ENCODE measurements at regions not wholly inside any gene's neighbourhood (a gene's known extent, or its start where the extent isn't known, plus 50 kb on each side); places are given as distances from the start of the nearest gene placed in this dataset.
"Not testable (repeated sequence)": the region's sequence is repeated elsewhere in the genome, so short reads cannot be mapped to it uniquely, and the experiment has no call there.

- Mint-ChIP-seq H3K4me1 (peaks cover 10% of the 10 kb centered on the region), H3K27ac (no peak overlapping the region), H3K9me3 (no peaks in the 10 kb centered on the region), H3K36me3 (no peaks in the 10 kb centered on the region), H3K4me3 (no peak overlapping the region), H3K27me3 (ENCODE audit: low read depth) (peaks cover 14% of the 10 kb centered on the region)
- no peak for DNase-seq (ENCODE audit: low spot score in 2 of 2, unreplicated experiment in 2 of 2)
- TF ChIP-seq, protein P1, sequence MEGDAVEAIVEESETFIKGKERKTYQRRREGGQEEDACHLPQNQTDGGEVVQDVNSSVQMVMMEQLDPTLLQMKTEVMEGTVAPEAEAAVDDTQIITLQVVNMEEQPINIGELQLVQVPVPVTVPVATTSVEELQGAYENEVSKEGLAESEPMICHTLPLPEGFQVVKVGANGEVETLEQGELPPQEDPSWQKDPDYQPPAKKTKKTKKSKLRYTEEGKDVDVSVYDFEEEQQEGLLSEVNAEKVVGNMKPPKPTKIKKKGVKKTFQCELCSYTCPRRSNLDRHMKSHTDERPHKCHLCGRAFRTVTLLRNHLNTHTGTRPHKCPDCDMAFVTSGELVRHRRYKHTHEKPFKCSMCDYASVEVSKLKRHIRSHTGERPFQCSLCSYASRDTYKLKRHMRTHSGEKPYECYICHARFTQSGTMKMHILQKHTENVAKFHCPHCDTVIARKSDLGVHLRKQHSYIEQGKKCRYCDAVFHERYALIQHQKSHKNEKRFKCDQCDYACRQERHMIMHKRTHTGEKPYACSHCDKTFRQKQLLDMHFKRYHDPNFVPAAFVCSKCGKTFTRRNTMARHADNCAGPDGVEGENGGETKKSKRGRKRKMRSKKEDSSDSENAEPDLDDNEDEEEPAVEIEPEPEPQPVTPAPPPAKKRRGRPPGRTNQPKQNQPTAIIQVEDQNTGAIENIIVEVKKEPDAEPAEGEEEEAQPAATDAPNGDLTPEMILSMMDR (IDR thresholded peaks at IDR 0.05; ENCODE audit: unreplicated experiment) = no peak
These were observed 296.9 kb downstream of the HIVEP2 start for GRCh38 chr6:142648036-142648451.

- H3K4me3 Mint-ChIP-seq = no peak overlapping the region
- no peaks in the 10 kb centered on the region for H3K9me3 Mint-ChIP-seq
- H3K36me3 Mint-ChIP-seq = no peaks in the 10 kb centered on the region
- peaks cover 14% of the 10 kb centered on the region for H3K27me3 Mint-ChIP-seq (ENCODE audit: low read depth)
- TF ChIP-seq, protein P1 (IDR thresholded peaks at IDR 0.05; ENCODE audit: unreplicated experiment) = no peak
- no peak for DNase-seq (ENCODE audit: low spot score in 2 of 2, unreplicated experiment in 2 of 2)
- H3K4me1 Mint-ChIP-seq = peaks cover 14% of the 10 kb centered on the region
- H3K27ac Mint-ChIP-seq = no peak overlapping the region
These were observed 296.4 kb downstream of the HIVEP2 start for GRCh38 chr6:142648526-142648925.

DNA sequence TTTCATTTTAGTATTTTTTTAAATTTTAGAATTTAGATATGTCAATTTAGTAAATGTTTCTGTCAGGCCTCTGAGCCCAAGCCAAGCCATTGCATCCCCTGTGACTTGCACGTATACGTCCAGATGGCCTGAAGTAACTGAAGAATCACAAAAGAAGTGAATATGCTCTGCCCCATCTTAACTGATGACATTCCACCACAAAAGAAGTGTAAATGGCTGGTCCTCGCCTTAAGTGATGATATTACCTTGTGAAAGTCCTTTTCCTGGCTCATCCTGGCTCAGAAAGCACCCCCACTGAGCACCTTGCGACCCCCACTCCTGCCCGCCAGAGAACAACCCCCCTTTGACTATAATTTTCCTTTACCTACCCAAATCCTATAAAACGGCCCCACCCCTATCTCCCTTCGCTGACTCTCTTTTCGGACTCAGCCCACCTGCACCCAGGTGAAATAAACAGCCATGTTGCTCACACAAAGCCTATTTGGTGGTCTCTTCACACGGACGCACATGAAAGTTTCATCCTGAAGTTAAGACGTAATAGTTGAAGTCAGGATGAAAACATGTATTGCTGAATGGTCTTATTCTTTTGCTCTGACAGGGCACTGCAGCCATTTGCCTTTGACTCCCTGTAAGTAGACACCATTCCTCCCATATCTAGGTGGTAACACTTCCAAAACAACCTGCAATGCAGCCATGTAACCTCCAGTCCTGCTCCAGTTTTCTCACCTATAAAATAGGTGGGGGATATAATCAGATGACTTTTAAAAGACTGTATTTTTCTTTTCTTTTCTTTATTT is 295.3 kb downstream of the HIVEP2 start:
- DNase-seq (ENCODE audit: low spot score in 2 of 2, unreplicated experiment in 2 of 2); H3K9me3 Mint-ChIP-seq; H3K4me3 Mint-ChIP-seq; H3K36me3 Mint-ChIP-seq; H3K27ac Mint-ChIP-seq: not testable (repeated sequence)
- Mint-ChIP-seq H3K27me3 (ENCODE audit: low read depth) (peaks cover 14% of the 10 kb centered on the region), H3K4me1 (peaks cover 16% of the 10 kb centered on the region)

DNA sequence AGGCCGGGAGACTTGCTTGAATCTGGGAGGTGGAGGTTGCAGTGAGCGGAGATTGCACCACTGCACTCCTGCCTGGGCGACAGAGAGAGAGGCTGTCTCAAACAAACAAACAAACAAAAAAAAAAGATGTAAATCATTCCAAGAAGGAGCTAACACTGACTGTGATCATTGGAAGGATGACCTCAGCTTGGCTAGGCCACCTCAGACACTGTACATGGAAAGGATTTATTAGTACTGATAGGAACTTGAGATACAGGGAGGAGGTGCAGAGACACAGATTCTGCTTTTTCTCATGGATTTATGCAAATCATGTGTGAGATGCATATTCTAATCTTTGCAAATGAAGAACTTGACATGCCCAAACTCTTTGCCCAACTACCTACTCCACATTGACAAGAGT is 293.6 kb downstream of the HIVEP2 start:
- H3K36me3 Mint-ChIP-seq = no peaks in the 10 kb centered on the region
- no peak for DNase-seq (ENCODE audit: low spot score in 2 of 2, unreplicated experiment in 2 of 2)
- H3K27me3 Mint-ChIP-seq (ENCODE audit: low read depth) = peaks cover 25% of the 10 kb centered on the region
- no peak overlapping the region for H3K27ac Mint-ChIP-seq
- peaks cover 16% of the 10 kb centered on the region for H3K4me1 Mint-ChIP-seq
- TF ChIP-seq, protein P1 (IDR thresholded peaks at IDR 0.05; ENCODE audit: unreplicated experiment) = no peak
- no peak overlapping the region for H3K4me3 Mint-ChIP-seq
- no peaks in the 10 kb centered on the region for H3K9me3 Mint-ChIP-seq

- Mint-ChIP-seq H3K4me3 (no peak overlapping the region), H3K36me3 (no peaks in the 10 kb centered on the region), H3K27ac (no peak overlapping the region), H3K9me3 (no peaks in the 10 kb centered on the region), H3K4me1 (peaks cover 10% of the 10 kb centered on the region), H3K27me3 (ENCODE audit: low read depth) (peaks cover 11% of the 10 kb centered on the region)
- TF ChIP-seq, protein P1 (IDR thresholded peaks at IDR 0.05; ENCODE audit: unreplicated experiment) = no peak
- no peak for DNase-seq (ENCODE audit: low spot score in 2 of 2, unreplicated experiment in 2 of 2)
These were observed 291.1 kb downstream of the HIVEP2 start for GRCh38 chr6:142653710-142654420.

- H3K4me3 Mint-ChIP-seq = no peak overlapping the region
- H3K27me3 Mint-ChIP-seq (ENCODE audit: low read depth) = peaks cover 11% of the 10 kb centered on the region
- peaks cover 22% of the 10 kb centered on the region for H3K9me3 Mint-ChIP-seq
- no peak for DNase-seq (ENCODE audit: low spot score in 2 of 2, unreplicated experiment in 2 of 2)
- H3K27ac Mint-ChIP-seq = no peak overlapping the region
- TF ChIP-seq, protein P1 (IDR thresholded peaks at IDR 0.05; ENCODE audit: unreplicated experiment) = no peak
- no peaks in the 10 kb centered on the region for H3K4me1 Mint-ChIP-seq
- peaks cover 8% of the 10 kb centered on the region for H3K36me3 Mint-ChIP-seq
These were observed 285.3 kb downstream of the HIVEP2 start for GRCh38 chr6:142659661-142660060.
